NCI-H524 treated with DMSO at 0.1 percent for 48 hours (cell line): ENCODE measurements at regions not wholly inside any gene's neighbourhood (a gene's known extent, or its start where the extent isn't known, plus 50 kb on each side); places are given as distances from the start of the nearest gene placed in this dataset.
A peak's percentile ranks its signal among the peaks of the same experiment; 100 is the strongest.
"Not testable (repeated sequence)": the region's sequence is repeated elsewhere in the genome, so short reads cannot be mapped to it uniquely, and the experiment has no call there.

Source experiments
- DNase-seq: peaks from one replicate; lab custom pipeline; 2025; lab: John Stamatoyannopoulos, UW

- not testable (repeated sequence) for DNase-seq
Measured at GRCh38 chr4:82077471-82077995, 296.3 kb downstream of the HNRNPD start.

- DNase-seq: no peak
Measured at GRCh38 chr4:82076809-82077208, 297.0 kb downstream of the HNRNPD start.

GRCh38 chr4:82076359-82076758 lies 297.4 kb downstream of the HNRNPD start:
- no peak for DNase-seq

GRCh38 chr4:82071951-82072350 lies 301.8 kb downstream of the HNRNPD start:
- no peak for DNase-seq

GRCh38 chr4:82069883-82070638 lies 303.7 kb downstream of the HNRNPD start:
- DNase-seq: no peak

- no peak for DNase-seq
Measured at GRCh38 chr4:82063017-82063416, 310.8 kb downstream of the HNRNPD start.

GRCh38 chr4:82057990-82058544 lies 315.7 kb downstream of the HNRNPD start:
- no peak for DNase-seq

- no peak for DNase-seq
Measured at GRCh38 chr4:82055156-82055555, 318.6 kb downstream of the HNRNPD start.

GRCh38 chr4:82053396-82053795 lies 320.4 kb downstream of the HNRNPD start:
- DNase-seq: peak; percentile 46

- no peak for DNase-seq
Measured at GRCh38 chr4:82050796-82051195, 323.0 kb downstream of the HNRNPD start.

GRCh38 chr4:82049294-82049693 lies 324.5 kb downstream of the HNRNPD start:
- DNase-seq: no peak

GRCh38 chr4:82047731-82048130 lies 326.1 kb downstream of the HNRNPD start:
- no peak for DNase-seq

- DNase-seq: no peak
Measured at GRCh38 chr4:82046796-82047195, 327.0 kb downstream of the HNRNPD start.

GRCh38 chr4:82045267-82045666 lies 328.5 kb downstream of the HNRNPD start:
- DNase-seq: no peak

GRCh38 chr4:82044141-82044993 lies 329.4 kb downstream of the HNRNPD start:
- no peak for DNase-seq

- DNase-seq: no peak
Measured at GRCh38 chr4:82043809-82044137, 330.0 kb downstream of the HNRNPD start.

GRCh38 chr4:82043081-82043808 lies 330.5 kb downstream of the HNRNPD start:
- no peak for DNase-seq

GRCh38 chr4:82042042-82042441 lies 331.7 kb downstream of the HNRNPD start:
- DNase-seq: no peak

- no peak for DNase-seq
Measured at GRCh38 chr4:82038936-82039335, 334.9 kb downstream of the HNRNPD start.

GRCh38 chr4:82036181-82036580 lies 337.6 kb downstream of the HNRNPD start:
- DNase-seq: no peak

- no peak for DNase-seq
Measured at GRCh38 chr4:82034878-82035277, 338.9 kb downstream of the HNRNPD start.

GRCh38 chr4:82033862-82034261 lies 339.9 kb downstream of the HNRNPD start:
- peak; percentile 21 for DNase-seq
